D341Med (cell line): ENCODE measurements at regions not wholly inside any gene's neighbourhood (a gene's known extent, or its start where the extent isn't known, plus 50 kb on each side); places are given as distances from the start of the nearest gene placed in this dataset.
"Not testable (repeated sequence)": the region's sequence is repeated elsewhere in the genome, so short reads cannot be mapped to it uniquely, and the experiment has no call there.

Experiments used
- DNase-seq: peaks from one replicate; pipeline ENCODE4 v3.0.0; 2012; ENCODE audit warnings: low spot score

DNA sequence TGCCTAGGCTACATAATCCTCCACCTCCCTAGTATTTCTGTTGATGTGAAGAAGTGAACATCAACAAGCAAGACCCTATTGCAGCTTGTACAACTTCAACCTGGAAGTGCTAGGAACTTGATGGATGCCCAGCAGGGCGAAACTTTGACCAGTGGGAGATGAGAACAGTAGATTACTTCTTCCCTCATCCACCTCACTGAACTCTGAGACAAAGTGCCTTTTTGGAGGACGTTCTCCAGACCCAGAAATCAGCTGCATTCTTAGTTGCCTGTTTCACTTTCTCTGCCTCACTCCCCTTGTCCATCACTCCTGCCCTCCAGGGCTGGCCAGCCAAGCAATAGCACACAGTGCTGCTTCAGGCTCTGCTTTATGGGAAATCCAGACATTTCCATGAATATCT is 683.4 kb downstream of the GALC start:
- DNase-seq, result no peak

DNA sequence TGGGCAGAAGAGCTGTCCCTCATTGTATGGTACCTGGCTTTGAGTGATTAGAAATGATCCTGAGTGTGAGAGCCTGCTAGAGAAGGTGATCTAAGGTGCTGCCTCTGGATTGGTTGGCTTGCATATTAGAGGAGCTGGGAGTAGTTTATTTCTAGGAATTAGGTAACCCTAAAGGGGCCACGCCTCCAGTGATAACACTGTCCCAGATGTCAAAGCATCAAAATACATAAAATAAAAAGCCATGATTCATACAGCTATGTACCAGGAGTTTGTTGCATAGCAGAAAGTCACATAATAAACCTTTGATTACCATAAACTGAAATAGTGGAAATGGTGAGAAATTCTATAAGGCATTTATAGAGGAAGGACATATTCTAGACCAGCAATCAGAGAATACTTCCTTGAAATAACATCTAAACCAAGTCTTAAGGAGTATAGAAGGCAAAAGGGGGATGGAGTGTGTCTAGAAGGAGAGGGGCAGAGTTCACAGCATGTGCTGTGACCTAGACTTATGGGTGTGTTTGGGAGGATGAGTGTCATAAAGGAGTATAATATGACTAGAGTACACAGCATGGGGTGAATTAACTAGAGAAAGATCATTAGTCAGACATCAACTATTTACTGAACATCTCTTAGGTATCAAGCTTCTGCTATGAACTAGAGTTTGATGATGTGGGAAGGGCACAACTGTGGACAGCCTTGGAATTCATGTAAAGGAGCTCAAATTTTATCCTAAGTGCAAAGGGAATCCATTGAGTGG is 686.4 kb downstream of the GALC start:
- no peak for DNase-seq

DNA sequence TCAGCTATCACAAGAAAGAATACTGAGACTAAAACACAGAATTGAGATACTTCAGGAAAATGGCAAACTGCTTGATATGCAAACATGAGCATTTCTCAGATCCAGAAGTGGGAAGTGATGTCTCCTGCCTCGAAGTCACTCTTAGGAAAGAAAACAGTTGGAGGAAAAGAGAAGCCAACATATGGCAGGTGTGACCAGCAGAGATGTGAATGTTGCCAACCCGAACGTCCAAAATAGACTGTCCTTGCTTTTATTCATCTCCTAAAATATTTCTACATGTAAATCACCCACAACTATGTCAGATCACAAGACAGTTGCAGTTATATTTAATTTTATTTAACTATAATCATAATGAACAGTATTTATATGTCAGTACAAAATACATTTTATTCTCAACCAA is 687.6 kb downstream of the GALC start:
- DNase-seq, result no peak

DNA sequence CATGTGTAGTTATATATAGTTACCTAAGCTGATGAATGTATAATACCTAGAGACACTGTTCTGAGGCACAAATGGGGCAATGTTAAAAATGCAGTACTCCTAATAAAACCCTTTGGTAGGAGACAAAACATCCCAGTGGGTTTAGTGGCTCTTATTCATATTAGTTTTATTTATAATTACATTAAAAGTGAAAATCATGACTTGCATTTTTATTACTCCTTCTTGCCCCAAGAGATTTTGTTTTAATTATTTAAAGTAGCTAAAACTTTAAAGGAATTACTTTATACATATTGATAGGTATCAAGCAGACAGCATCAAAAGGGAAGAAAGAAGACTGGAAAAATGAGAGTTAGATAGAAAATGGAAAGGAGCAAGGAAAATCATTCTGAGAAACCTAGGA is 688.6 kb downstream of the GALC start:
- DNase-seq, result no peak

DNA sequence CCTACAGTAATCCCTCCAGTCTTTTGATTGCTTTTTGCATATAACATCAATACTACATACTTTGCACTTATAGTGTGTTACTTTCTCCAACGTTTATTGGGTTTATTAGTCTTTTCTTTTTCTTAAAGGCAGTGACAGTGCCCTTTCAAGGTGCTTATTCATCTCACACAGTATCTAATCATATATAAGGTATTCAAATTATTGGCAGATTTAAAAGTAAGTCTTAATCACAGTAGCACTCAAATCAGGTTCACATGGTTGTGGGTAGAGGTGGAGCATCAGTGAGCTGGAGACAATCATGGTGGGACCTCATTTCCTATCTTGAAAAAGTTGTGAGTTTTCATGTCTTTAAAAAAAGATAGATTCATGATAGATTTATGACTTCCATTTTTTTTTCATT is 706.2 kb downstream of the GALC start:
- no peak for DNase-seq

DNA sequence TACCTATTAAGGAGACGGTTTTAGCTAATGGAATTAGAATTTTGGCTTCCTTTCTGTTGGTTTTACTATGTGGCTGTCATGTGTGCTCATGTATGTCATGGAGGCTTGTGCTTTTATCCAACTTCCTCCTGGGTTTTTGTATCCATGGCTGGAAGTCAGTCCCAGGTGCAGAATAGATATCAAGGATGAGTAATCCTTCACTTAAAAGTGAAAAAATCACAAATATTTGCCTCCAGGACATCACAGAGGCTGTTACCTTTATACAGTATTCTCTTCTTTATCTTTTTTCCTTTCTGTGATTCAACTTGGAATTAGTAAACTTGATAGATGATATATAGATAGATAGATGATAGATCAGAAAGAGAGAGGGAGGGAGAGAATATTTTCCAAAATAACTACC is 706.8 kb downstream of the GALC start:
- DNase-seq, result no peak

DNA sequence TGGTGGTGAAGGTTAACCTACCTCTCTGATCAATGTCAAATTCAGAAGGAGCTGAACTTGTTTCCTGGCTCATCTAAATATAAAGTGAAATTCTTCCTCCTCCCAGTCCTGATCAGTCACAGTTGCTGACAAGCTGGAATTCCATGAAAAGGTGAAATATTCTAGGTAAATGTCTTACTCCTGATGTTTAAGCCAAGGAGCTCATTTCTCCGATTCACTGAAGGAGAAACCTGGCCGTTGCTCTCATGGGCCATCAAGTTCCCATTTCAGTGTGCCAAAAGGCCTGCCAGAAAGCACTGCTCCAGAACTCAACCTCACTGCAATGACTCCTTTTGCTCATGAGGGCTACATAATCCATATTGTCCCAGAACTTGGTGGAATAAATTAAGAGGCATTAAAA is 707.5 kb downstream of the GALC start:
- no peak for DNase-seq

DNA sequence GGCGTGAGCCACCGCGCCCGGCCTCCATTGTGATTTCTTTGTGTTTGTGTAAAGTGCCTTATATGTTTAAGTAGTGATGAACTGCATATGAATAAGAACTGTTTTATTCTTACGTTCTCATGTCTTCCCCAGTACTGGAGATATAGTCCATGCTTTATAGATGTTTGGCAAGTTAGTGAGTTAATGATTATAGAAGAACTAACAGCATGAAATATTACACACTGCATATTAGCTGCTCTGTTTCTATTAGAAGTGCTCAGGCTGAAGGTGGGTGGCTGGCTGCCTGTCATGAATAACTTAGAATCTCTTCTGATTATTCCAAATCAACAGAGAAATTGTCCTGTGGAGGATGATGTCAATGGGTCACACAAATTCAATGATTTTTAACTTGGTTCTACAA is 709.4 kb downstream of the GALC start:
- no peak for DNase-seq

DNA sequence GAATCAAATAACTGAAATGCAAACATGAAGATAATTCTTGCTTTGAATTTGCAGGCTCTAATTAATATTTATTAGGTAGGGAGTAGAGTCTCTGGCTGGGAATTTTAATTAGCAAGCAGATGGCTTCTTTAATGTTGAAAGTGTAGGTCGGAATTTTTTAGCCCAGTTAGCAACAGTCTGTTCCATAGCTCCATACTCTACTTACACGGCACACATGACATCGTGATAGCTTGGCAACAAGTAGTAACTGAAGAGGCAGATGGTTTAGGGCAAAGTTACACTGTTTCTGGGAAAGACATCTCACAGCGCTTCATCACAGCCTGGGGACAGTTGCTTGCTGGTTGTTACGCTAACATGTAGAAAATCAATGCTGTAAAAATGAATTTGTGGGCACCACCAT is 710.7 kb downstream of the GALC start:
- no peak for DNase-seq

DNA sequence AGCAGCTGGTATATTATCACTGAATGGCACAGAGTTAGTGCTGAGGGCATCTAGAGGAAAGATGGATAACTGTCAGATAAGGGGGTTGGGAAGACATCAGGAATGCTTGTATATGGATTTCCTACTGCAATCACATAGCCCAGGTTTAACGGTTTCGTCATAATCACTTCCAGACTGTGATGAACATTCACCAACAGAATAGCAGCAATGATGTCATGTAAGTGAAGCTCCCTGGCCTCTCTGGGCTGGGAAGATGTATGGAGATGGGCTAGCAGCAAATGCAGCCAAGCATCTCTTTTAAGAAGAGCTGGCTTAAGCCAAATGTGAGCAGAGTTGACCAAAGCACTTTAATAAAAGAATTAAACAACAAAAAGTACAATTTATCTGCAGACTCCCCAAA is 714.6 kb downstream of the GALC start:
- DNase-seq, result no peak

DNA sequence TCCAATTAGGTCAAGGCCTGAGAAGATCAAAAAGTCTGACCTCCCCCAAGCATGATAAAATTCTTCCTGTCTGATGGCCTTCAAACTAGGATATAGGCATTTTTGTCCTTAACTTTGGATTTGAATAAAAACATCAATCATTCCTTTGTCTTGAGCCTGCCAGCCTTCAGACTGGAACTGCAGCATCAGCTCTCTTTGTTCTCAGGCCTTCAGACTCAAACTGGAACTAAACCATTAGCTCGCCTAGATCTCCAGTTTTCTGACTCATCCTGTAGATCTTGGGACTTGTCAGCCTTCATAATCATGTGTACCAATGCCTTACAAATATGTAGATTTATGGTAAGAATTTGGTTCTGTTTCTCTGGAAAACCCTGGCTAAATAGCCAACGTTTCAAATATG is 721.7 kb downstream of the GALC start:
- no peak for DNase-seq

DNA sequence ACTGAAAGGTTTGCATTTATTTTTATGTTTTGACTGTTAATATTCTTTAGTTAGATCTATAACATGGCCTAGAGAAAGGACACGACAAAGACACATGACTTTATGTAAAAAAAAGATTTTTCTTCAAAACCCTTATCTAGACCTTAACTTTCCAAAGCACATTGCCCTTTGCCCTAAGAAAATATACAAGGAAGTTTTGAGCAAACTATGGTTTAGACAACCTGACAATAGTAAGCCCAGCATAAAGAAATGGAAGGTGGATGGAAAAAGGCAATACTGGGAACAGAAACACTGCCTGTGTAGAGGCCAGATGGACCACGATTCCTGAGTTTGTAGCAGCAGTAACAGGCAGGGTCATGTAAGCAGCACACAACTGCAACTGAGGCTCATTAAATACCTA is 724.0 kb downstream of the GALC start:
- DNase-seq, result no peak

DNA sequence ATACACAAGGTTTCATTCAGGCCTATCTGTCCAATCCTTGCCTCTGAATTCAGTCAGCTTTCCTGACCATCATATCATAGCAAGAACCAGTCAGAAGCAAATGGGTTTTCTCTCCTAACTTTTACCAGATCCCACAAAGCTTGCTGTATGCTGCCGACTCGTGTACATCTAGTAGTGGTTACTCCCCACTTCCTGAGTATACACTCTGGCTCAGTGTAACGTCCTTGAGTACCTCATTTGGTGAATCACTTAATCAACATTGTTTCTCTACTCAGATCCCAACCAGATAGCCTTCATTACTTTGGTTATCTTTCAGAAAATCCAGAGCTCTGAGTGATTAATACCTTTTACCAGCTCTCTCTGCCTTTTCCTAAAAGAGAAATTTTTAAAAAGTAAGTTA is 728.2 kb downstream of the GALC start:
- DNase-seq, result no peak

DNA sequence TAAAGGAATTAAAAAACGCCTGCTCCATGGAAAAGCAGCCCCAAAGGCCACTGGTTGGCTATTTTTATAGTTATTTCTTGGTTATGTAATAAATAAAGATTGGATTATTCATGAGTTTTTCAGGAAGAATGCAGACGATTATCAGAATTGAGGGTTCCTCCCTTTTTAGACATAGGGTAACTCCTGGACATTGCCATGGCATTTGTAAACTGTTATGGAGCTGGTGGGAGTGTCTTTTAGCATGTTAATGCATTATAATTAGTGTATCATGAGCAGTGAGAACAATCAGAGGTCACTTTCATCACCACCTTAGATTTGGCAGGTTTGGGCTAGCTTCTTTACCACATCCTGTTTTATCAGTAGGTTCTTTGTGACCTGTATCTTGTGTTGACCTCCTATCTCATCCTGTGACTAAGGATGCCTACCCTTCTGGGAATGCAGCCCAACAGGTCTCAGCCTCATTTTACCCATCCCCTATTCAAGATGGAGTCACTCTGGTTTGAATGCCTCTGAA is 728.7 kb downstream of the GALC start:
- DNase-seq, result no peak

DNA sequence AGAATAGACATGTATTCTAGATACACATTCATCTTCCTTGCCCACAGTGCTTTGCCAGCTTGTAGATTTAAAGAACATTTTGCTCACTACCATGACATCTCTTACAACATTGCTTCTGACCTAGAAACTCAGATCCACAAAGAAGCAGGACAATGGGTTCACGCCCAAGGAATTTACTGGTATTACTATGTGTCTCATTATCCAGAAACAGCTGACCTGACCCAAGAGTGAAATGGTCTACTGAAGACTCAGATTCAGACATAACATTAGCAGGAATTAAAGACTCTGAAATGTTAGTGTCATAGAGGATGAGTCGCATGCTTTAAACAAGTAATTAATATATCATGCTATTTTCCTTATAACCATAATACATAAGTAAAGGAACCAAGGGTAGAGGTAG is 731.4 kb downstream of the GALC start:
- no peak for DNase-seq

DNA sequence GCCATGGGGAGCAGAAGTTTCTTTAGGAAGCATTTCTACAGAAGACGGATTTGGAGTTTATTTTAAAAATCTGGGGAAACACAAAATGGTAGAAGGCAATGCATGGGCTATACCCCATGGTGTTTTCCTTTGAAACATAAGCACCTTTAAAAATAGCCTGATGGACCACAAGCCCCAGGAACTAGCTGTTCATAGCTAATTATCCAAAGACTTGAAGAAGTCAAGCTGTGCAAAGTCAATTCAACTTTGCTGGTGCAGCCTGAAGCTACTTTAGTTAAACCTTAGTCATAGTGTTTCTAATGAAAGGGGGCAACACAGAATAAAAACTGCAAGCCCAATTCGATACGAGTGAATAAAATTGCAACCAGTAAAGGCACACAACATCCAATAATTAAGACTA is 732.5 kb downstream of the GALC start:
- no peak for DNase-seq

DNA sequence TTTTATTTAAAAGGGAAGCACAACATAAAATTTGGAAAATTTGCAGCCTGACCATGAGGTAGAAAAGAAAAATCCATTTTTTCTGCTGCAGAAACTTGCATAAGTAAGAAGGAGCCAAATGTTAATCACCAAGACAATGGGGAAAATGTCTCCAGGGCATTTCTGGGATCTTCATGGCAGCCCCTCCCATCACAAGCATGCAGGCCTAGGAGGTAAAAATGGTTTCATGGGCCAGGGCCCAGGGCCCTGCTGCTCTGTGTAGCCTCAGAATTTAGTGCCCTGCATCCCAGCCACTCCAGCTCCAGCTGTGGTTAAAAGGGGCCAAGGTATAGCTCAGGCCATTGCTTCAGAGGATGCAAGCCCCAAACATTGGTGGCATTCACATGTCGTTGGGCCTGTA is 735.6 kb downstream of the GALC start:
- no peak for DNase-seq

DNA sequence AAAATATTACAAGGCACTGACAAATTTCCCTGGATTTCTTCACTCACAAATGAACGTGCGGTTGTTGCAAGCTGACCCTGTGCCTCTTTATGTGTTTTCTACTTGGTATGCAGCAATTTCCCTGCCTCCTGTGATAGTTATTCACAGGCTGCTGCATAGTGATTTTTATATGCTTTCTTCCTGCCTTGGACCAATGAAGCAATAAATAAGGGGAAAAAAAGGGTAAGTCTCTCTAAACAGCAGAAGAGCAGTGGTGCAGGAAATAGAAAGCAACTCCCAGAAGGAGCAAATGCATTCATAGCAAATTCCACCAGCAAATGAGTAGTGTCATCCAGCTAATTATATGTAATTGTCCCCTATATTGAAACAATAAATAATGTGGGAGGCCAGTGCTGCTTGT is 737.9 kb downstream of the GALC start:
- DNase-seq, result no peak

DNA sequence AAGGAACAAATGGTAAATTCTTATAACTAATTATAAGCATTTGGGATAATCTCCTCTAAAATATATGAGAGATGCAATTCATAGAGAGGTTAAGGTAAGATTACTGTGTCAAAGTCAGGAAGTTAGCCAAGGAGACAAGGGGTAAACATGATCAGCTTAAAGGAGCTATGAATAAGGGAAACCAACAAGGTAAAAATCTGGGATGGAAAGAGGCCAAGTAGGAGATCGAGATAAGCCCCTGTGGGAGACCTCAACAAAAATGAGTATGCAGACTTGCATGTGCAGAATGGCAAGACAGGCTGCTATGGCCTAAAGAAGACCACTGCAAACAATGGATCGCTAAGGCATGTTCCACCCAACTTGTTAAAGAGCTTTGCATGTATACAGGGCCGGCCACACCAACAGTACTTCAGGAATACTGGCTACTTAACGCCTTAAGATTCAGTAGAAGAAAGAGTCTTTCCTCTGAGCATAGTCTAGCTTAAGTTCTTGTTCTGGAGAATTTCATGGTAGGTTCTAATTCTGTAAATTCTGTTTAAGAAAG is 738.6 kb downstream of the GALC start:
- no peak for DNase-seq

DNA sequence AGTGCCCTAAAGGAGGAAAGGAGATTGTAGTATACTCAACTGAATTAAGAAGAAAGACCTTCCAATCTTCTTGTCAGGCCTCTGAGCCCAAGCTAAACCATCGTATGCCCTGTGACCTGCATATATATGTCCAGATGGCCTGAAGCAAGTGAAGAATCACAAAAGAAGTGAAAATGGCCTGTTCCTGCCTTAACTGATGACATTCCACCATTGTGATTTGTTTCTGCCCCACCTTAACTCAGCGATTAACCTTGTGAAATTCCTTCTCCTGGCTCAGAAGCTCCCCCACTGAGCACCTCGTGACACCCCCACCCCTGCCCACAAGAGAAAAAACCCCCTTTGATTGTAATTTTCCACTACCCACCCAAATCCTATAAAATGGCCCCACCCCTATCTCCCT is 739.2 kb downstream of the GALC start:
- not testable (repeated sequence) for DNase-seq

DNA sequence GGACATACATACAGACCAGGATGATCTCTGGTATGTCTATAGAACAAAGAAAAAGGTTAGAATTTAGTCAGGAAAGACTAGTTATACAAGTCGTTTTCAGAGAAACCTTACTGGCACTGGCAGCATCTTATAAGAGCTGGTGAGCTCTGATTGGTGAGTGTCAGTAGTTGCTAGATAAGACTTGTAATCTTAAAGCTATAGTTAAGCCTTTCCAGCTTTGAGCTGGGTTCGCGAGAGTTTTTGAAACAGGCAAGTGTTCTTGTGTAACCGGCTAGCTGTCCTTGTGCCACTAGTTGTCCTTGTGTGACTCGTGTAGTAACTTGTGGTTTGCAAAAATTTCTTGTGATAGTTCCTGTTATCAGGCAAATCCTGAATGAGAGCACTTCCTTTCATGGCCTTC is 740.9 kb downstream of the GALC start:
- no peak for DNase-seq

DNA sequence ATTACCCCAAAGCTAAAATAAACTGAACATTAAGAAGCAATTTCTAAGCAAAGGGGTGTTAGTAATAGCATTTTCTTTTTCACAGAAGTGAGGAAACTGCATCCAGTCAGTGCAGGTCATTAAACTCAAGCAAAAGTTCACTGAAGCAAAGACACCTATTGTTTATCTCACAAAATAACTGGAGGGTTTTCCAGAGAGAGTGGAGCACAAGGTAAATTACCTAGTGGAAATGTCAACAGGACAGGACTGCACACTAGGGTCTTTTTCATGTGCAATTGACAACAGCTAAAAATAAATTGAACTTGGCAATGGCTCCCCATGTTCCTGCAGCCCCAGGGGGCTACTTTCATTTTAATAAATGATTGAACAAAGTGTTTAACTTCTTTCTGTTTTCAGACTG is 742.0 kb downstream of the GALC start:
- no peak for DNase-seq

DNA sequence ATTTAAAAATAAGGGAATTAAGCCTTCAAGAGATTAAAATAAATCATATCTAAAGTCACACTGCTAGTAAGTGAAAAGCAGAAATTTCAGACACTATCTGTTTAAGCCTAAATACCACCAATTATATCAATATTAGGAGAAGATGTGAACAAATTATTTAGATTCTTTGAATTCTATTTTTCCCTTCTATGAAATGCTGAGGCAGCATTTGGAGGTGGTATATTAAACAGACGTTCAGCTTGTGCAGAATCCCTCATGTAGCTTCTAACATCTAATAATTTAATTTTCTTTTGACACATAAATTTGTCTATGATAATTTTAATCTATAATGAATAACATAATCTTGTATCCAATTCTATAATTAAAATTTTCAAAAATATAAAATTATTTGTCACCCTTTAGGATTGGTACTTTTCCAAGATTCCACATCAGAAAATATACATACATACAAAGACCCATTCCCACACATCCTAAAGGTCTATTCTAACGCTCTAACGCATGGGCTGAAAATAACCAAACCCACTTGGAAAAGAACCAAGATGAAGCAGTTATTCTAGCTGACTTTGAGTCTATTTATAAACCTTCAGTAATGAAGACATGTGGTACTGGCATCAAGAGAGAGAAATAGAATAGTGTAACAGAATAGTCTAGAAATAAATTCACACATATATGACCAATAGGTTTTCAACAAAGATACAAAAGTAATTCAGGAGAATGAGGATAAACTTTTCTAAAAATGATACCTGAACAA is 751.8 kb downstream of the GALC start:
- no peak for DNase-seq
